K562 (cell line): ENCODE measurements at regions not wholly inside any gene's neighbourhood (a gene's known extent, or its start where the extent isn't known, plus 50 kb on each side); places are given as distances from the start of the nearest gene placed in this dataset.

Experiments
- ATAC-seq: fragments of 200-7000 bp; cut with Tn5 transposase; 3 replicates; pipeline ENCODE4 v1.9.1; 2020; ENCODE audit warnings: moderate library complexity
- BruUV-seq: library from RNA; stranded (reverse); fragments of 400-500 nt; replicated peaks from 2 replicates; lab custom pipeline; 2021; lab: Mats Ljungman, UMichigan
- CTCF ChIA-PET: fragments of 300-600 bp; formaldehyde crosslinking; extraction: SDS; loops from one replicate; lab custom pipeline; 2021; ENCODE audit warnings: low intra/inter-chr PET ratio; lab: Yijun Ruan, JAX
- POLR2A ChIA-PET: fragments of 300-600, 350-650 bp; sonication (Branson Sonifier 250); formaldehyde crosslinking; extraction: SDS; loops from one replicate; lab custom pipeline; 2021; ENCODE audit warnings: antibody characterized with exemption, inconsistent platforms; lab: Yijun Ruan, JAX
- DNase-seq, 4 experiments: peaks; one replicate each; pipeline versions ENCODE4 v3.0.0 to v3.0.0-alpha.2; 2011 to 2018; ENCODE audit warnings: low spot score in 3 of 4, mixed read lengths in 3 of 4; ENCODE audit errors: extremely low read depth in 1 of 4
- FAIRE-seq: peaks from 2 replicates; lab custom pipeline; 2011; peaks lifted over from hg19 to GRCh38; lab: Jason Lieb, UNC
- H2AFZ ChIP-seq: 2 replicates; pipeline ENCODE4 v1.6.0; 2011; ENCODE audit warnings: low read depth, low read length, control low read depth, inconsistent platforms
- H3K27ac ChIP-seq: fragments of 200-600 bp; 3 replicates; pipeline ENCODE4 v1.8.0; 2011; ENCODE audit warnings: low read depth, mild to moderate bottlenecking, control low read depth, inconsistent platforms, low read length, moderate library complexity, mixed read lengths; ENCODE audit errors: extremely low read depth
- H3K27me3 ChIP-seq, 2 experiments: fragments of 300-600 bp in 1 of 2; 2 replicates in 1 of 2; 3 replicates in 1 of 2; pipeline versions ENCODE4 v1.6.0 to v1.8.0; 2011; ENCODE audit warnings: inconsistent platforms in 2 of 2, low read length in 2 of 2, mild to moderate bottlenecking in 1 of 2, mixed read lengths in 1 of 2, moderate library complexity in 1 of 2; ENCODE audit not compliant: control insufficient read depth in 2 of 2, insufficient read depth in 2 of 2
- H3K36me3 ChIP-seq: fragments of 300-600 bp; 3 replicates; pipeline ENCODE4 v1.8.0; 2011; ENCODE audit warnings: mild to moderate bottlenecking, low read length, inconsistent platforms; ENCODE audit not compliant: control insufficient read depth, insufficient read depth
- H3K4me1 ChIP-seq, 2 experiments: fragments of 200-600 bp in 1 of 2; replicated peaks in 1 of 2; 2 replicates in 1 of 2; 3 replicates in 1 of 2; pipeline versions ENCODE4 v1.5.1 to v1.8.0; 2011; ENCODE audit warnings: inconsistent platforms in 2 of 2, low read length in 2 of 2, mild to moderate bottlenecking in 1 of 2, mixed read lengths in 1 of 2, moderate library complexity in 1 of 2; ENCODE audit not compliant: control insufficient read depth in 2 of 2, insufficient read depth in 2 of 2
- H3K4me2 ChIP-seq: 2 replicates; pipeline ENCODE4 v1.6.1; 2011; ENCODE audit warnings: low read length, control low read depth, inconsistent platforms, mixed read lengths; ENCODE audit not compliant: insufficient read depth
- H3K4me3 ChIP-seq: fragments of 200-600 bp; sonication (generic), shearing (Covaris generic); 2 replicates; pipeline ENCODE4 v1.5.1; 2016; ENCODE audit warnings: control low read depth, inconsistent platforms
- H3K79me2 ChIP-seq: fragments of 200-600 bp; 3 replicates; pipeline ENCODE4 v1.8.0; 2011; ENCODE audit warnings: low read length, inconsistent platforms; ENCODE audit not compliant: control insufficient read depth, insufficient read depth
- H3K9ac ChIP-seq, 2 experiments: 2 replicates each; pipeline versions ENCODE4 v1.6.0 to v1.6.1; 2011; ENCODE audit warnings: low read depth in 2 of 2, low read length in 2 of 2, control low read depth in 1 of 2, inconsistent platforms in 1 of 2, mild to moderate bottlenecking in 1 of 2, mixed read lengths in 1 of 2; ENCODE audit not compliant: insufficient read depth in 1 of 2
- H3K9me1 ChIP-seq: one replicate; pipeline ENCODE4 v1.6.0; 2011; ENCODE audit warnings: inconsistent platforms, mild to moderate bottlenecking, low read length, moderate library complexity; ENCODE audit not compliant: control insufficient read depth, insufficient read depth
- H3K9me3 ChIP-seq: replicated peaks from 2 replicates; pipeline ENCODE4 v1.5.1; 2011; ENCODE audit warnings: low read depth, low read length, inconsistent platforms; ENCODE audit not compliant: control insufficient read depth, insufficient read depth
- H4K20me1 ChIP-seq: replicated peaks from 2 replicates; pipeline ENCODE4 v1.6.1; 2011; ENCODE audit warnings: low read length, inconsistent platforms, mixed read lengths; ENCODE audit not compliant: control insufficient read depth, insufficient read depth
- ARID2 ChIP-seq: fragments of 450-650 bp; IDR thresholded peaks from 2 replicates; pipeline ENCODE4 v1.6.1; 2017; ENCODE audit warnings: antibody characterized with exemption, mild to moderate bottlenecking
- CBFA2T2 ChIP-seq: fragments of 450-650 bp; conservative IDR thresholded peaks from 2 replicates; pipeline ENCODE4 v1.6.1; 2017; ENCODE audit warnings: mild to moderate bottlenecking
- CEBPB ChIP-seq: fragments of 450-650 bp; IDR thresholded peaks from 2 replicates; pipeline ENCODE4 v1.6.1; 2016; ENCODE audit warnings: missing genetic modification characterization, missing compliant biosample characterization
- CEBPG ChIP-seq, 3 experiments: fragments of 200-800 bp in 1 of 3; sonication (Bioruptor generic) in 1 of 3; sonication (generic) in 1 of 3; formaldehyde crosslinking in 1 of 3; IDR thresholded peaks in 2 of 3; conservative IDR thresholded peaks in 1 of 3; 2 replicates each; pipeline versions ENCODE4 v1.6.1 to v1.8.0; 2016 to 2022; ENCODE audit warnings: missing compliant biosample characterization in 2 of 3, missing genetic modification characterization in 2 of 3, mild to moderate bottlenecking in 1 of 3, missing genetic modification reagents in 1 of 3
- CSDE1 ChIP-seq, 2 experiments: fragments of 450-650 bp; IDR thresholded peaks; 2 replicates each; pipeline ENCODE4 v1.6.1; 2016; ENCODE audit warnings: mild to moderate bottlenecking in 1 of 2
- DDX20 ChIP-seq: fragments of 450-650 bp; IDR thresholded peaks from 2 replicates; pipeline ENCODE4 v1.6.1; 2016; ENCODE audit warnings: missing genetic modification characterization, low read depth, mild to moderate bottlenecking, missing compliant biosample characterization, moderate library complexity
- FOXA3 ChIP-seq, 2 experiments: fragments of 450-650 bp in 1 of 2; sonication (generic) in 1 of 2; formaldehyde crosslinking; IDR thresholded peaks in 1 of 2; conservative IDR thresholded peaks in 1 of 2; 2 replicates each; pipeline versions ENCODE4 v1.4.0 to v1.8.0; 2020 to 2022; ENCODE audit warnings: mild to moderate bottlenecking in 2 of 2, missing genetic modification reagents in 1 of 2
- MAZ ChIP-seq, 2 experiments: fragments of 450-650 bp in 1 of 2; sonication (generic) in 1 of 2; formaldehyde crosslinking; IDR thresholded peaks in 1 of 2; conservative IDR thresholded peaks in 1 of 2; 2 replicates each; pipeline versions ENCODE4 v1.4.0 to v1.5.0; 2020; ENCODE audit warnings: mild to moderate bottlenecking in 1 of 2, missing genetic modification reagents in 1 of 2
- PPARD ChIP-seq: fragments of 250-450 bp; sonication (Bioruptor Pico); IDR thresholded peaks from 2 replicates; pipeline ENCODE4 v1.8.0; 2022; ENCODE audit warnings: inconsistent platforms, mild to moderate bottlenecking, moderate library complexity
- ZNF57 ChIP-seq: fragments of 450-650 bp; formaldehyde crosslinking; IDR thresholded peaks from 2 replicates; pipeline ENCODE4 v1.4.0; 2020; ENCODE audit warnings: mild to moderate bottlenecking, moderate library complexity
- WGBS: fragments of 100-300 bp; shearing (Covaris generic); methylation state at CpG from one replicate; pipeline ENCODE4 v1.1.6; 2016; ENCODE audit warnings: low coverage, mixed read lengths; ENCODE audit not compliant: insufficient coverage; ENCODE audit errors: missing lambda C conversion rate; 5-methylcytosine and 5-hydroxymethylcytosine counted together
- in situ Hi-C: fragments of 300-500 bp; cut with MboI; formaldehyde crosslinking; loops from 4 replicates; pipeline ENCODE4 v1.15.0; 2018; ENCODE audit warnings: inconsistent platforms, mixed read lengths
- intact Hi-C: fragments of 100-400 bp; cut with micrococcal nuclease; formaldehyde crosslinking; loops from 2 replicates; pipeline ENCODE4 v1.14.2; 2022
- TF ChIP-seq, protein P1 (sequence below): fragments of 250-450 bp; sonication (Bioruptor Pico); IDR thresholded peaks from 2 replicates; pipeline ENCODE4 v1.4.0; 2020

DNA sequence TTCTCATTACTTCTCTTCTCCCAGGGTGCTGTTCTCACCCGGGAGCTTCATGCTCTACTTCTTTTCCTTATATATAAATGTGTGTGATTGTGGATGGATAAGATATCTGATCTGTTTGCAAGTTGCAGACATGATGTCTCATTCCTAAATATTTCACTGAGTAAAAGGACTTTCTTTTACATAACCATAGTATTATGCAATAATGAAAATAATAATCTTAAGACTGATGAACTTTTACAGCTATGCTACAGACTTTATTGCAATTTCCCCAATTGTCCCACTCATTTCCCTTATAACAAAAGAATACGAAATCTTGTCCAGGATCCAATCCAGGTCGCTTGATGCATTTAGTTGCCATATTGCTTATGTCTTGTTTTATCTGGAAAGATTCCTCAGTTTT is 284.5 kb upstream of the JAG1 start:
- H3K79me2 ChIP-seq = no peaks in the 10 kb centered on the region
- no peaks in the 10 kb centered on the region for H3K9me1 ChIP-seq
- H3K4me3 ChIP-seq = no peak overlapping the region
- intact Hi-C loops (no loop called here), in situ Hi-C loops (no loop called here)
- H3K4me1 ChIP-seq = no peaks in the 10 kb centered on the region
- no peak overlapping the region for H3K27ac ChIP-seq
- DNase-seq (no peak), ATAC-seq (no peak), FAIRE-seq (no peak)
- H3K4me2 ChIP-seq = no peak overlapping the region
- POLR2A ChIA-PET = no interaction called here
- H3K27me3 ChIP-seq = no peaks in the 10 kb centered on the region
- no peak overlapping the region for H2AFZ ChIP-seq
- WGBS = 3% methylated on average over 3 of the region's 3 CpGs
- CTCF ChIA-PET = no interaction called here
- TF ChIP-seq CSDE1 (IDR thresholded peaks at IDR 0.05) (no peak), CEBPG (CRISPR knock-in tag; IDR thresholded peaks at IDR 0.05) (no peak), CEBPG (tag; conservative IDR thresholded peaks at IDR 0.05 in 1 of 2, IDR thresholded peaks at IDR 0.05 in 1 of 2) (peak in 1 of 2 experiments; percentile 48; a peak in 2 of 4 replicates), PPARD (no peak), CEBPB (0 out of 2 replicates have a peak, but pooled peaks have one; percentile 8), MAZ (CRISPR knock-in tag; conservative IDR thresholded peaks at IDR 0.05 in 1 of 2, IDR thresholded peaks at IDR 0.05 in 1 of 2) (no peak)
- H3K36me3 ChIP-seq = no peaks in the 10 kb centered on the region
- no peaks in the 10 kb centered on the region for H3K9me3 ChIP-seq
- BruUV-seq = no TSS peak
- H3K9ac ChIP-seq = no peak overlapping the region
- H4K20me1 ChIP-seq = no peaks in the 10 kb centered on the region

DNA sequence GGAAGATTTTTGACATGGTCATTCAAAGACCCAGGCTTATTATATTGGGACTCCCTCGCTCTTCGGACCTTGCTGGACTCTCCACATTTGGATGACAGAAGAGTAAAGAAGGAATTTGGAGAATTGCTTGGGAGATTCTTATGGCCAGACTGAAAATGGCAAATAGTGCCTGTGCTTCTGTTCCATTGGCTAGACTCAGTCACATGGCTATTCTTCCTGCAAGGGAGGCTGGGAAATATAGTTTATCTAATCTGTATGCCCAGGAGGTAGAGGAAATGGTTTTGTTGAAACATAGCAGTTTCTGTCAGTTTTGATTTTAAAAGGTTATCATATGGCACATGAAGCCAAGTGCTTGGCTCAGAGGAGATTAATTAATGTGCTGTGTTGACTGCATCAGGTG is 286.6 kb upstream of the JAG1 start:
- H3K4me1 ChIP-seq = no peaks in the 10 kb centered on the region
- ChIA-PET POLR2A (no interaction called here), CTCF (no interaction called here)
- no peak overlapping the region for H3K4me2 ChIP-seq
- no peak overlapping the region for H3K27ac ChIP-seq
- H3K9ac ChIP-seq = no peak overlapping the region
- BruUV-seq = no TSS peak
- H3K9me3 ChIP-seq = no peaks in the 10 kb centered on the region
- intact Hi-C loops (no loop called here), in situ Hi-C loops (no loop called here)
- ATAC-seq (no peak), DNase-seq (no peak), FAIRE-seq (no peak)
- WGBS = no CpG with 5 or more reads among the region's 2 CpGs
- H4K20me1 ChIP-seq = no peaks in the 10 kb centered on the region
- no peak overlapping the region for H3K4me3 ChIP-seq
- no peaks in the 10 kb centered on the region for H3K9me1 ChIP-seq
- H3K79me2 ChIP-seq = no peaks in the 10 kb centered on the region
- H3K27me3 ChIP-seq = no peaks in the 10 kb centered on the region
- H3K36me3 ChIP-seq = no peaks in the 10 kb centered on the region
- no peak overlapping the region for H2AFZ ChIP-seq
- TF ChIP-seq DDX20 (tag) (no peak), FOXA3 (CRISPR knock-in tag; conservative IDR thresholded peaks at IDR 0.05 in 1 of 2, IDR thresholded peaks at IDR 0.05 in 1 of 2) (no peak), ARID2 (no peak), CBFA2T2 (no peak), ZNF57 (CRISPR knock-in tag) (no peak)
- TF ChIP-seq, protein P1, sequence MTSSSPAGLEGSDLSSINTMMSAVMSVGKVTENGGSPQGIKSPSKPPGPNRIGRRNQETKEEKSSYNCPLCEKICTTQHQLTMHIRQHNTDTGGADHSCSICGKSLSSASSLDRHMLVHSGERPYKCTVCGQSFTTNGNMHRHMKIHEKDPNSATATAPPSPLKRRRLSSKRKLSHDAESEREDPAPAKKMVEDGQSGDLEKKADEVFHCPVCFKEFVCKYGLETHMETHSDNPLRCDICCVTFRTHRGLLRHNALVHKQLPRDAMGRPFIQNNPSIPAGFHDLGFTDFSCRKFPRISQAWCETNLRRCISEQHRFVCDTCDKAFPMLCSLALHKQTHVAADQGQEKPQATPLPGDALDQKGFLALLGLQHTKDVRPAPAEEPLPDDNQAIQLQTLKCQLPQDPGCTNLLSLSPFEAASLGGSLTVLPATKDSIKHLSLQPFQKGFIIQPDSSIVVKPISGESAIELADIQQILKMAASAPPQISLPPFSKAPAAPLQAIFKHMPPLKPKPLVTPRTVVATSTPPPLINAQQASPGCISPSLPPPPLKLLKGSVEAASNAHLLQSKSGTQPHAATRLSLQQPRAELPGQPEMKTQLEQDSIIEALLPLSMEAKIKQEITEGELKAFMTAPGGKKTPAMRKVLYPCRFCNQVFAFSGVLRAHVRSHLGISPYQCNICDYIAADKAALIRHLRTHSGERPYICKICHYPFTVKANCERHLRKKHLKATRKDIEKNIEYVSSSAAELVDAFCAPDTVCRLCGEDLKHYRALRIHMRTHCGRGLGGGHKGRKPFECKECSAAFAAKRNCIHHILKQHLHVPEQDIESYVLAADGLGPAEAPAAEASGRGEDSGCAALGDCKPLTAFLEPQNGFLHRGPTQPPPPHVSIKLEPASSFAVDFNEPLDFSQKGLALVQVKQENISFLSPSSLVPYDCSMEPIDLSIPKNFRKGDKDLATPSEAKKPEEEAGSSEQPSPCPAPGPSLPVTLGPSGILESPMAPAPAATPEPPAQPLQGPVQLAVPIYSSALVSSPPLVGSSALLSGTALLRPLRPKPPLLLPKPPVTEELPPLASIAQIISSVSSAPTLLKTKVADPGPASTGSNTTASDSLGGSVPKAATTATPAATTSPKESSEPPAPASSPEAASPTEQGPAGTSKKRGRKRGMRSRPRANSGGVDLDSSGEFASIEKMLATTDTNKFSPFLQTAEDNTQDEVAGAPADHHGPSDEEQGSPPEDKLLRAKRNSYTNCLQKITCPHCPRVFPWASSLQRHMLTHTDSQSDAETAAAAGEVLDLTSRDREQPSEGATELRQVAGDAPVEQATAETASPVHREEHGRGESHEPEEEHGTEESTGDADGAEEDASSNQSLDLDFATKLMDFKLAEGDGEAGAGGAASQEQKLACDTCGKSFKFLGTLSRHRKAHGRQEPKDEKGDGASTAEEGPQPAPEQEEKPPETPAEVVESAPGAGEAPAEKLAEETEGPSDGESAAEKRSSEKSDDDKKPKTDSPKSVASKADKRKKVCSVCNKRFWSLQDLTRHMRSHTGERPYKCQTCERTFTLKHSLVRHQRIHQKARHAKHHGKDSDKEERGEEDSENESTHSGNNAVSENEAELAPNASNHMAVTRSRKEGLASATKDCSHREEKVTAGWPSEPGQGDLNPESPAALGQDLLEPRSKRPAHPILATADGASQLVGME = no peak
